HEK293T (cell line): ENCODE measurements at regions not wholly inside any gene's neighbourhood (a gene's known extent, or its start where the extent isn't known, plus 50 kb on each side); places are given as distances from the start of the nearest gene placed in this dataset.

Source experiments
- BHLHE40 ChIP-seq: fragments of 450-650 bp; IDR thresholded peaks from 2 replicates; pipeline ENCODE4 v1.6.1; 2016; ENCODE audit warnings: mild to moderate bottlenecking, moderate library complexity, borderline replicate concordance
- CTBP1 ChIP-seq: fragments of 450-650 bp; IDR thresholded peaks from 2 replicates; pipeline ENCODE4 v1.6.1; 2016; ENCODE audit warnings: borderline replicate concordance
- ELF4 ChIP-seq: fragments of 450-650 bp; IDR thresholded peaks from 2 replicates; pipeline ENCODE4 v1.6.1; 2017; ENCODE audit warnings: antibody characterized with exemption
- FOXA1 ChIP-seq: fragments of 450-650 bp; IDR thresholded peaks from 2 replicates; pipeline ENCODE4 v1.6.1; 2016; ENCODE audit warnings: mild to moderate bottlenecking
- FOXM1 ChIP-seq: fragments of 450-650 bp; IDR thresholded peaks from 2 replicates; pipeline ENCODE4 v1.6.1; 2017; ENCODE audit warnings: mild to moderate bottlenecking, borderline replicate concordance
- HDGF ChIP-seq: fragments of 450-650 bp; IDR thresholded peaks from 2 replicates; pipeline ENCODE4 v1.6.1; 2017; ENCODE audit warnings: antibody characterized with exemption, borderline replicate concordance
- L3MBTL2 ChIP-seq: fragments of 450-650 bp; conservative IDR thresholded peaks from 2 replicates; pipeline ENCODE4 v1.6.1; 2016; ENCODE audit warnings: mild to moderate bottlenecking
- SP1 ChIP-seq: fragments of 450-650 bp; IDR thresholded peaks from 2 replicates; pipeline ENCODE4 v1.6.1; 2017

GRCh38 chr11:33543823-33544222 lies 156.8 kb downstream of the C11orf91 start:
- no peak for TF ChIP-seq FOXA1
- TF ChIP-seq BHLHE40, result no peak
- TF ChIP-seq CTBP1, result no peak
- no peak for TF ChIP-seq ELF4
- no peak for TF ChIP-seq FOXM1
- no peak for TF ChIP-seq HDGF
- no peak for TF ChIP-seq SP1
- TF ChIP-seq L3MBTL2, result no peak
